ENCODE measurements at regions not wholly inside any gene's neighbourhood (a gene's known extent, or its start where the extent isn't known, plus 50 kb on each side); places are given as distances from the start of the nearest gene placed in this dataset.

DNA sequence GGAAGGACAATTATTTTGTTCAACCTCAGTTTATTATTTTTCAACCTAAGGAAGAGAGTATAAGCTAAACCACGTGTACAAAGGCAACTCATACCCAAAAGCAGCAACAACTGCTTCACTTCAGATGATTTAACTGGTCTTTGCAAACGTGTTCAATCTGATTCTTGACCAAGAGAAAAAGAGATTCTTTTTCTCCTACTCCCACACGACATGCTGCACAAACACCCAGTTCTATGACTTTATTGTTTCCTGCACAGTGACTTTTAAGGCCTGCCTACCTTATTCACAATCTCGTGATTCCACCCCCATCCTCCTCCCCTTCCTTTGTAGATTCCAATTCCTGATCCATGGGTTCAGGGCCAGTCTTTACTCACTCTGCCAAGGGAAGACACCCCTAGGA is 1394.8 kb upstream of the ZEB2 start (continued):
- TF ChIP-seq, protein P1, sequence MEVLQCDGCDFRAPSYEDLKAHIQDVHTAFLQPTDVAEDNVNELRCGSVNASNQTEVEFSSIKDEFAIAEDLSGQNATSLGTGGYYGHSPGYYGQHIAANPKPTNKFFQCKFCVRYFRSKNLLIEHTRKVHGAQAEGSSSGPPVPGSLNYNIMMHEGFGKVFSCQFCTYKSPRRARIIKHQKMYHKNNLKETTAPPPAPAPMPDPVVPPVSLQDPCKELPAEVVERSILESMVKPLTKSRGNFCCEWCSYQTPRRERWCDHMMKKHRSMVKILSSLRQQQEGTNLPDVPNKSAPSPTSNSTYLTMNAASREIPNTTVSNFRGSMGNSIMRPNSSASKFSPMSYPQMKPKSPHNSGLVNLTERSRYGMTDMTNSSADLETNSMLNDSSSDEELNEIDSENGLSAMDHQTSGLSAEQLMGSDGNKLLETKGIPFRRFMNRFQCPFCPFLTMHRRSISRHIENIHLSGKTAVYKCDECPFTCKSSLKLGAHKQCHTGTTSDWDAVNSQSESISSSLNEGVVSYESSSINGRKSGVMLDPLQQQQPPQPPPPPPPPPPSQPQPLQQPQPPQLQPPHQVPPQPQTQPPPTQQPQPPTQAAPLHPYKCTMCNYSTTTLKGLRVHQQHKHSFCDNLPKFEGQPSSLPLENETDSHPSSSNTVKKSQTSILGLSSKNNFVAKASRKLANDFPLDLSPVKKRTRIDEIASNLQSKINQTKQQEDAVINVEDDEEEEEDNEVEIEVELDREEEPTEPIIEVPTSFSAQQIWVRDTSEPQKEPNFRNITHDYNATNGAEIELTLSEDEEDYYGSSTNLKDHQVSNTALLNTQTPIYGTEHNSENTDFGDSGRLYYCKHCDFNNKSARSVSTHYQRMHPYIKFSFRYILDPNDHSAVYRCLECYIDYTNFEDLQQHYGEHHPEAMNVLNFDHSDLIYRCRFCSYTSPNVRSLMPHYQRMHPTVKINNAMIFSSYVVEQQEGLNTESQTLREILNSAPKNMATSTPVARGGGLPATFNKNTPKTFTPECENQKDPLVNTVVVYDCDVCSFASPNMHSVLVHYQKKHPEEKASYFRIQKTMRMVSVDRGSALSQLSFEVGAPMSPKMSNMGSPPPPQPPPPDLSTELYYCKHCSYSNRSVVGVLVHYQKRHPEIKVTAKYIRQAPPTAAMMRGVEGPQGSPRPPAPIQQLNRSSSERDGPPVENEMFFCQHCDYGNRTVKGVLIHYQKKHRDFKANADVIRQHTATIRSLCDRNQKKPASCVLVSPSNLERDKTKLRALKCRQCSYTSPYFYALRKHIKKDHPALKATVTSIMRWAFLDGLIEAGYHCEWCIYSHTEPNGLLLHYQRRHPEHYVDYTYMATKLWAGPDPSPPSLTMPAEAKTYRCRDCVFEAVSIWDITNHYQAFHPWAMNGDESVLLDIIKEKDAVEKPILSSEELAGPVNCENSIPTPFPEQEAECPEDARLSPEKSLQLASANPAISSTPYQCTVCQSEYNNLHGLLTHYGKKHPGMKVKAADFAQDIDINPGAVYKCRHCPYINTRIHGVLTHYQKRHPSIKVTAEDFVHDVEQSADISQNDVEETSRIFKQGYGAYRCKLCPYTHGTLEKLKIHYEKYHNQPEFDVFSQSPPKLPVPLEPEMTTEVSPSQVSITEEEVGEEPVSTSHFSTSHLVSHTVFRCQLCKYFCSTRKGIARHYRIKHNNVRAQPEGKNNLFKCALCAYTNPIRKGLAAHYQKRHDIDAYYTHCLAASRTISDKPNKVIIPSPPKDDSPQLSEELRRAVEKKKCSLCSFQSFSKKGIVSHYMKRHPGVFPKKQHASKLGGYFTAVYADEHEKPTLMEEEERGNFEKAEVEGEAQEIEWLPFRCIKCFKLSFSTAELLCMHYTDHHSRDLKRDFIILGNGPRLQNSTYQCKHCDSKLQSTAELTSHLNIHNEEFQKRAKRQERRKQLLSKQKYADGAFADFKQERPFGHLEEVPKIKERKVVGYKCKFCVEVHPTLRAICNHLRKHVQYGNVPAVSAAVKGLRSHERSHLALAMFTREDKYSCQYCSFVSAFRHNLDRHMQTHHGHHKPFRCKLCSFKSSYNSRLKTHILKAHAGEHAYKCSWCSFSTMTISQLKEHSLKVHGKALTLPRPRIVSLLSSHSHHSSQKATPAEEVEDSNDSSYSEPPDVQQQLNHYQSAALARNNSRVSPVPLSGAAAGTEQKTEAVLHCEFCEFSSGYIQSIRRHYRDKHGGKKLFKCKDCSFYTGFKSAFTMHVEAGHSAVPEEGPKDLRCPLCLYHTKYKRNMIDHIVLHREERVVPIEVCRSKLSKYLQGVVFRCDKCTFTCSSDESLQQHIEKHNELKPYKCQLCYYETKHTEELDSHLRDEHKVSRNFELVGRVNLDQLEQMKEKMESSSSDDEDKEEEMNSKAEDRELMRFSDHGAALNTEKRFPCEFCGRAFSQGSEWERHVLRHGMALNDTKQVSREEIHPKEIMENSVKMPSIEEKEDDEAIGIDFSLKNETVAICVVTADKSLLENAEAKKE (CRISPR knock-in tag; IDR thresholded peaks at IDR 0.05) = no peak
- TF ChIP-seq POLR2AphosphoS5 (IDR thresholded peaks at IDR 0.05; ENCODE audit: low read depth) = no peak
- TF ChIP-seq, protein P2, sequence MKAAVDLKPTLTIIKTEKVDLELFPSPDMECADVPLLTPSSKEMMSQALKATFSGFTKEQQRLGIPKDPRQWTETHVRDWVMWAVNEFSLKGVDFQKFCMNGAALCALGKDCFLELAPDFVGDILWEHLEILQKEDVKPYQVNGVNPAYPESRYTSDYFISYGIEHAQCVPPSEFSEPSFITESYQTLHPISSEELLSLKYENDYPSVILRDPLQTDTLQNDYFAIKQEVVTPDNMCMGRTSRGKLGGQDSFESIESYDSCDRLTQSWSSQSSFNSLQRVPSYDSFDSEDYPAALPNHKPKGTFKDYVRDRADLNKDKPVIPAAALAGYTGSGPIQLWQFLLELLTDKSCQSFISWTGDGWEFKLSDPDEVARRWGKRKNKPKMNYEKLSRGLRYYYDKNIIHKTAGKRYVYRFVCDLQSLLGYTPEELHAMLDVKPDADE (IDR thresholded peaks at IDR 0.05) = no peak

DNA sequence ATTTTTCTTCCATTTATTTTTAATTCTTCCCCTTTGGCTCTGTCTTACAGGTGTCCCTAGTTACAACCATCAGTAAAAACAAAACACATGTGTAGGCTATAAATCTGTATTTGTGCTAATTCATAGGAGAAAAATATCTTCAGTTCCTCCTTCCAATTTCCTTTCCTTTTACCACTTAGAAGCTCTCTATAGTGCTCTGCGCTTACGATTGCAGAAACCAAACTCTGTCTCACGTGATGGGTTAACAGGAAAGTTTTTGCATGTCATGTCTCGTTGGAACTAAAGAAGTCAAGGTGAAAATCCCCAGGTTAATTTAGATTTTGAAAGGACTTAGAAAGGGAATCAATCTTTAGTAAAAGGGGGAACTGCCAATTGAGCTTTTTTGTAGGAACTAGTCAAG is 1390.5 kb upstream of the ZEB2 start:
- Histone ChIP-seq H3K36me3 (ENCODE audit: insufficient read depth) (no peaks in the 10 kb centered on the region), H3K9me2 (ENCODE audit: insufficient read depth) (no peaks in the 10 kb centered on the region), H3K79me2 (replicated peaks; ENCODE audit: insufficient read depth) (no peaks in the 10 kb centered on the region), H3K4me1 (ENCODE audit: insufficient read depth) (no peaks in the 10 kb centered on the region; the same call in 1 of the 2 replicates), H2AFZ (peak overlapping the region; percentile 66; the same call in 1 of the 2 replicates), H3K4me2 (no peak overlapping the region), H4K20me1 (replicated peaks; ENCODE audit: insufficient read depth) (no peaks in the 10 kb centered on the region), H3K27me3 (ENCODE audit: insufficient read depth) (no peaks in the 10 kb centered on the region), H3K27ac (ENCODE audit: low read depth) (no peak overlapping the region), H3F3A (replicated peaks; ENCODE audit: low read depth) (no peaks in the 10 kb centered on the region), H3K4me3 (no peak overlapping the region)
- ATAC-seq (no peak), DNase-seq (ENCODE audit: low spot score) (no peak)
- Mint-ChIP-seq H3K27ac (no peak overlapping the region), H3K4me3 (no peak overlapping the region), H3K4me1 (peaks cover 12% of the 10 kb centered on the region; the same call in 2 of the 3 replicates), H3K27me3 (ENCODE audit: insufficient read depth, low read depth, poor library complexity) (no peaks in the 10 kb centered on the region), H3K36me3 (ENCODE audit: low read depth) (no peaks in the 10 kb centered on the region), H3K9me3 (no peaks in the 10 kb centered on the region)
- TF ChIP-seq, protein P3, sequence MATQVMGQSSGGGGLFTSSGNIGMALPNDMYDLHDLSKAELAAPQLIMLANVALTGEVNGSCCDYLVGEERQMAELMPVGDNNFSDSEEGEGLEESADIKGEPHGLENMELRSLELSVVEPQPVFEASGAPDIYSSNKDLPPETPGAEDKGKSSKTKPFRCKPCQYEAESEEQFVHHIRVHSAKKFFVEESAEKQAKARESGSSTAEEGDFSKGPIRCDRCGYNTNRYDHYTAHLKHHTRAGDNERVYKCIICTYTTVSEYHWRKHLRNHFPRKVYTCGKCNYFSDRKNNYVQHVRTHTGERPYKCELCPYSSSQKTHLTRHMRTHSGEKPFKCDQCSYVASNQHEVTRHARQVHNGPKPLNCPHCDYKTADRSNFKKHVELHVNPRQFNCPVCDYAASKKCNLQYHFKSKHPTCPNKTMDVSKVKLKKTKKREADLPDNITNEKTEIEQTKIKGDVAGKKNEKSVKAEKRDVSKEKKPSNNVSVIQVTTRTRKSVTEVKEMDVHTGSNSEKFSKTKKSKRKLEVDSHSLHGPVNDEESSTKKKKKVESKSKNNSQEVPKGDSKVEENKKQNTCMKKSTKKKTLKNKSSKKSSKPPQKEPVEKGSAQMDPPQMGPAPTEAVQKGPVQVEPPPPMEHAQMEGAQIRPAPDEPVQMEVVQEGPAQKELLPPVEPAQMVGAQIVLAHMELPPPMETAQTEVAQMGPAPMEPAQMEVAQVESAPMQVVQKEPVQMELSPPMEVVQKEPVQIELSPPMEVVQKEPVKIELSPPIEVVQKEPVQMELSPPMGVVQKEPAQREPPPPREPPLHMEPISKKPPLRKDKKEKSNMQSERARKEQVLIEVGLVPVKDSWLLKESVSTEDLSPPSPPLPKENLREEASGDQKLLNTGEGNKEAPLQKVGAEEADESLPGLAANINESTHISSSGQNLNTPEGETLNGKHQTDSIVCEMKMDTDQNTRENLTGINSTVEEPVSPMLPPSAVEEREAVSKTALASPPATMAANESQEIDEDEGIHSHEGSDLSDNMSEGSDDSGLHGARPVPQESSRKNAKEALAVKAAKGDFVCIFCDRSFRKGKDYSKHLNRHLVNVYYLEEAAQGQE (IDR thresholded peaks at IDR 0.05; ENCODE audit: unreplicated experiment) = no peak

All from GM23338 (cell line).